ENCODE measurements at regions not wholly inside any gene's neighbourhood (a gene's known extent, or its start where the extent isn't known, plus 50 kb on each side); places are given as distances from the start of the nearest gene placed in this dataset.

DNA sequence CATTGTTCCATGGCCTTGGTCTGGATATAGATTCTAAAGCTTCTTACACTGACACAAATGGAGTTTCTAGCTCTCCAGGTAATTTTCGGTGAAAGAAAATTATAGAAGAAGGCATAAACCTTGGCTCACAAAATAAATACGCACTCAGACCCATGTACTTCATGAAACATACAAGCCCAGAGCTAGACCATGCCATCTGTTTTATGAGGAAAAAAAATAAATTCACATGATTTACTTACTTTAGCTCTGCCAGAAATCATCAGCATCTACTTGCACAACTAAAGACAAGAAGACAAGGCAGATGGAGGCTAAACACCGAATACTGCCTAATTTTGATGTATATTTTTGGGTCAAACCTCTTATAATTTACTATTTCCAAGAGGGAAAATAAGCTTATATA lies 197.4 kb upstream of the KLF14 start:
- no peak for DNase-seq

DNA sequence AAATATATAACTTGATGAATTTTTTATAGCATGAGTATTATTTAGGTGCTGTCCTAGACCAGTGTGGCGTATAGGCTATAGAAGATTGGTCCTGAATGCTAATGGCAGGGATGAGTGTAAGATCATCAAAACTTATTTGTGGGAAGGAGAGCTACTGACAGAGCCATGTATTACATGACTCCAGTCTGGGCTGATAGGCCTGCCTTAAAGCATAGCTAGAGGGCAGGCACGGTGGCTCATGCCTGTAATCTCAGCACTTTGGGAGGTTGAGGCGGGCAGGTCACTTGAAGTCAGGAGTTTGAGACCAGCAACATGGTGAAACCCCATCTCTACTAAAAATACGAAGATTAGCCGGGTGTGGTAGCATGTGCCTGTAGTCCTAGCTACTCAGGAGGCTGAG lies 198.1 kb upstream of the KLF14 start:
- DNase-seq: no peak

DNA sequence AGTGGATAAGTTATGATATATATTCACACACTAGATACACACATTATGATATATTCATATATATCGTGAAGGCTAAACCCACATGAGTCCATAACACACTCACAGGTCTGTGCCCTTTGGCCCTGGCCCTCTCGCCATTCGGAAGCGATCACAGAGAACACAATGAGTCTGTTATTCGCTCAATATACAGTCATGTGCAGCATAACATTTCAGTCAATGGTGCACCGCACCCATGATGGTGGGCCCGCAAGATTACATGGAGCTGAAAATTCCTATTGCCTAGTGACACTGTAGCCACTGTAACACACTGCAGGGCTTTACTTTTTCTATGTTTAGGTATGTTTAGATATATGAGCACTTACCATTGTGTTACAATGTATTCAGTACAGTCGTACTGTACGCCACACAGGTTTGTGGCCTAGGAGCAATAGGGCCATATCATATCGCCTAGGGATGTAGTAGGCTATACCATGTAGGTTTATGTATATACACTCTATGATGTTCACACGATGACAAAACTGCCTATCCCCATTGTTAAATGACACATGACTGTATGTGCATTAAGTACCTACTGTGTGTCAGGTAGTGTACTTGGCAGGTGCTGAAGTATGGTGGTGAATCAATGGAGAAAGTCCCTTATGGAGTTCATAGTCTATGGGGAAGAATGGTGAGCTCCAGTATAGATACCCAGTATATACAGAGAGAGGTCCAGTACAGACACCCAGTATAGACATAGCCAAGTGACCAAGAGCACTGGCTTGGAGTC lies 198.8 kb upstream of the KLF14 start:
- DNase-seq: no peak

DNA sequence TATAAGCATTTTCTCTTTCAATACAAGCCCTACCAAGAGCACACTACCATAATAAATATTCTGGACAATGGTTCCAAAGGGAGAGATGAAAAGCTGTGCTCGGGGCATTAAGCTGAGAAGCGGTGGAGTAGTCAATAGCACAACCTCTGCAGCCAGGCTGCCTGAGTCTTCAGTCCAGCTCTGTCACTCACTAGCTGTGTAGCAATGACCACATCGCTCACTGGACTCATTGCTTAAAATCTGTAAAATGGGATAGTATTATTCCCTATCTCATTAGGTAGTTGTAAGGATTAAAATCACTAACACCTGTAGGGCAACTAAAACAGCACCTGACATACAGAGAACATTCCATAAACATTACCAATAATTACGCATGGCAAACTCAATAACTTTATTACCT lies 199.9 kb upstream of the KLF14 start:
- no peak for DNase-seq

DNA sequence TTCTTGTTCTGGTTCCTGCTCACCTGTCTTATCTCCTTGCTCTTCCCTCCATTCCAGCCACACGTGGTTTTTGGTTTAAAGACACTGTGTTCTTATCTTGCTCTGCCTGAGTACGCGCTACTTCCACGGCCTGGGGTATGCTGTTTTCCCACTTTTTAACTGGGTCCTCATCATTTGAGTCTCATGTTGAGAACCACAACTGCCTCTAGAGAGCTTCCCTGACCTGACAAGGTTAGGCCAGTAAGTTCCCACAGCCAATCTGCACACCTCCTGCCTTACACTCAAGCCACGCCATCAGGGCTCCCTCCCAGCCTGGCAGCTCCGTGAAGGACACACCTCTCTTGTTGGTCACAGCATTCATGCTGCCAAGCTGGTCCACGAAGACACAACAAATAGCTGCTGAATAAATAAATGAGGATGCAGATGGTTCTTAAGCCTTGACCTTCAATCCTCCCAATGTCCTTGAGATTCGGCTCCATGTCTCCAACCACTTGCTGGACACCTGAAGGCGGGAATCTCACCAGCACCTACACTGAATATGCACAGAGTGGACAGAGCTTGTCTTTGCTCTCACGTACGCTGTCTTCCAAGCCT lies 201.7 kb upstream of the KLF14 start:
- DNase-seq: no peak

DNA sequence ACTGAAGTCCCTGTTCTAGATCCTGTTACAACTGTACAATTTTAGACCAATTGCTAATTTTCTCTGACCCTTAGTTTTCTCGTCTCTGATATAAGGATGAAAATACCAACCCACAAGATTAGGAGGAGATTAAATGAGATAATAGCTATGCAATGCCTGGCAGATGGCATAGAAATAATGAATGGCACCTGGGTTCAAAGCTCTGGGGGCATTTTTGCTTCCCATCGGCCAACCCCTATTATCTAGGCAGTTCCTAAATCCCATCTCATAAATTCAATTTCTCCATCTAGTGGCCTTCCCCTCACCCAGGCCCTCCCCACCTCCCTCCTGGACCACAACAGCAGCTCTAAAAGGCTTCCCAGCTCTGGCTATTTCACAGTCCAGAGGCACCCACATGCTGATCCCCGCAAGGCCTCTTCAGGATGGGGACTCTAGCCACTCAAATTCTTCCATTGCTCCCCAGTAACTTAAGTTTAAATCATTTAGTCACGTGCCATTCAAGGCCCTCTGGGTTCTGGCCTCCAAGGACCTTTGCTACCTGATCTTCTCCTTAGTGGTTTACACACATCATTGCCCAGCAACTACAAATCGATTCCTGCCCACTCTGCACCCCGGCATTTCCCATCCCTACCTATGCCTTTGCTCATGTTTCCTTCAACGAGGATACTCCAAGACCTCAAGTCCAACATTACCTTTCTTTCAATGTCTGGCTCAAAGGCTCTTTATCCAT lies 202.4 kb upstream of the KLF14 start:
- DNase-seq: no peak

DNA sequence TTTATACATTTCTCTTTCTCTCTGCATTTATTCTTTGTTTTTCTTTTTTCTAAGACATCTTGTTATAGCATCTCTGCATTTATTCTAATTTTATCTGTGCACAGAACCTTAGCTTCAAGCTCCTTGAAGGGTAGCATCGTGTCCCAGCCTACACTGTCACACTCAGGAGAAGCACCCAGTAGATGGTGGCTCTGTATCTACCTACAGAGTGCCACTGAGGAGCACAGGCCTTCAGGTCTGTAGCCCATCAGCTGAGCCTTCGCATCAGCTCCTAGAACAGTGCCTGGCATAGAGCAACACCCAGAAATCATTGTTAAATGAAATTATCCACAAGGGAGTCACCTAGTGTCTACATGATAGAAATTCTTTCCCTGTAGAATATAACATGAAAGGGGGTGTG lies 203.0 kb upstream of the KLF14 start:
- DNase-seq: no peak

DNA sequence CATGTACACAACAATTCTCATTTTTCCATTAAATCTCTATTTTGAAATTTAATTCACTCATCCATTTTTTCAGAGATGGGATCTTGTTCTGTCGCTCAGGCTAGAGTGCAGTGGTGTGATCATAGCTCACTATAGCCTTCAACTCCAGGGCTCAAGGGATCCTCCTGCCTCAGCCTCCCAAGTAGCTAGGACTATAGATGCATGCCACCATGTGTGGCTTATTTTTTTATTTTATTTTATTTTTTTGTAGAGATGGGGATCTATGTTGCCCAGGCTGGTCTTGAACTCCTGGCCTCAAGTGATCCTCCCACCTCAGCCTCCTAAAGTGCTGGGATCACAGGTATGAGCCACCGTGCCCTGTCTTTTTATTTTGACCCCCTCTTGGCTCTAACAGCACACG lies 203.8 kb upstream of the KLF14 start:
- DNase-seq: no peak

DNA sequence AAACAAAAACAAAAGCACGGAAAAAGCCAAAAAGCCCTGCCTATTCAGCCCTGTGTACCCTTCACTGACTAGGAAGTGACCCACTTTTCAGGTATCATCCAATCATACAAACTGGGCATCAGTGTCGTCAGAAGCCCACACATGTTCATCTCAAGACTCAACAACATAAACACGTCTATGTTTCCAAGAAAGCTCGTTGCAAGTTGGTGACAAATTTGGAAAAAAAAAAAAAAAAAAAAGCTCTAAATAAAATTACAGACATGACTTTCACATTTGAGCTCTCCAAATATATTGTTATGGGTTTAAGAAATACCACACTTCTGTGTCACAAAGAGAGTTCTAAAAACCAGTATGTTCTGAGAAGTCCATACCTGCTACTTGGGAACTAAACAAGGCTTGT lies 204.7 kb upstream of the KLF14 start:
- DNase-seq: no peak

DNA sequence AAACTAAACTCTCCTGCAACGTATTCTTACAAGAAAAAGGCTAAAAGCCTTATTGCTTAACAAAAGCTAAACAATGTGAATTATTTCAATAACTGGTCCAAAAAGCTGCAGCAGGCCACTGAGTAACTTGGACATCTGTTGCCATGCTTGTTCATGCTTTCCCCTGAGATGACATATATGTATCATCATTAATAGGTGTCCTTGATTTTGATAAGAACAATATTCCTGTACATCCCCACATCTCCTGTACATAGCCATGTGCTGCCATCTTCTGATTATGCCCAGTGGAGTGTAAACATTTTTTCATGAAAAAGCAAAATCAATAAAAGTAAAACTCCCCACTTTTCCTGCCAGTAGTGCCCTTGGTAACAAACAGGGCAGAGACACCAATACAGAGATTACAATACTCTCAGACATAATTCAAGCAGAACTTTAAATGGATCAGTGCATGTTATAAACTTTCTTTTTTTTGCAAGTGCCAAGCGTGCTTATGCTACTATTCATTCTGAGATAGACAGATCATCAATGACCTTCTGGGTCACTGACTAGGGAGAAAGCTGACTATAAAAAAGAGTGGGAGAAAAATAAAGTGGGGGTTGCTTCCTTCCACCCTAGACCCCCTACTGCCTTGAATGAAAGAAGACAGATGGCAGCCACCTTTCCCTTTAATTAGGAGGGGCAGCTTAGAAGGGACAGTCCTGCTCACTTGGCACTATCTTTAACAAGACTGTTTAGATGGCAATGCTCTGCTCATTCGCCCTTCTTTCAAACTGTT lies 205.5 kb upstream of the KLF14 start:
- no peak for DNase-seq

DNA sequence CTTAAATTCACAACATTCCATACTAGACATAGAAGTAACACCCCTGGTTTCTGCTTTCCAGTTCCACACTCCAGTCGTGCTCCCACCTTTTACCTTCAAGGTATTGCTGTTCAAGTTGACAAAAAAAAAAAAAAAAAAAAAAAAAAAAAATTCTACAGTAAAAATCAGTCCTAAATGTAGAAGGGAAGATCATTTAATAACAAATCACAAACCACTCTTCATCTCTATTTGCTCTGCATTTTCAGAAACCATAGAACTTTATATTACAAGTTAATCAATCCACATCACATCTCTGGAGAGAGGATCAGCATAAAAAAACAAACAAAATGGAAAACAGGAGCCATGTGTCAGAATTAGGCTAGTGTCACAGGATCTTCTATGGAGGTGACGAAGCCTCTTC lies 206.3 kb upstream of the KLF14 start:
- DNase-seq: no peak

DNA sequence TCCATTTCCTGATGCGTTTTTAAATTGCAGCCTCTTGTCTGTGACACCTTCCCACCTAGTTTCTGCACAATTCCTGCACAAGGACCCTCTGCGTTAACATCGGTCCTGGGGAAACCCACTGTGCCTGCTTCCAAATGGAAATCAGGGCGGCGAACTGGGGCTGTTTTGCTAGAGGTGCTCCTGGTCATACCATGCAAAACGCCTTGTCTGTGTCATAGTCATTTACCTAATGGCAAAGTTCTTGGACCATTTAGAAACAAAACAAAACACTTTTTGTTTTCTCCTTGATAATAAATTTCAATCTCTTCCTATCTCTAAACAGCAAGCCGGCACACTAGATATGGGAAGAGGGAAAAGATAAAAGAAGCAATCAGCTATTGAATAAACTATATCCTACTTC lies 206.9 kb upstream of the KLF14 start:
- DNase-seq: no peak

DNA sequence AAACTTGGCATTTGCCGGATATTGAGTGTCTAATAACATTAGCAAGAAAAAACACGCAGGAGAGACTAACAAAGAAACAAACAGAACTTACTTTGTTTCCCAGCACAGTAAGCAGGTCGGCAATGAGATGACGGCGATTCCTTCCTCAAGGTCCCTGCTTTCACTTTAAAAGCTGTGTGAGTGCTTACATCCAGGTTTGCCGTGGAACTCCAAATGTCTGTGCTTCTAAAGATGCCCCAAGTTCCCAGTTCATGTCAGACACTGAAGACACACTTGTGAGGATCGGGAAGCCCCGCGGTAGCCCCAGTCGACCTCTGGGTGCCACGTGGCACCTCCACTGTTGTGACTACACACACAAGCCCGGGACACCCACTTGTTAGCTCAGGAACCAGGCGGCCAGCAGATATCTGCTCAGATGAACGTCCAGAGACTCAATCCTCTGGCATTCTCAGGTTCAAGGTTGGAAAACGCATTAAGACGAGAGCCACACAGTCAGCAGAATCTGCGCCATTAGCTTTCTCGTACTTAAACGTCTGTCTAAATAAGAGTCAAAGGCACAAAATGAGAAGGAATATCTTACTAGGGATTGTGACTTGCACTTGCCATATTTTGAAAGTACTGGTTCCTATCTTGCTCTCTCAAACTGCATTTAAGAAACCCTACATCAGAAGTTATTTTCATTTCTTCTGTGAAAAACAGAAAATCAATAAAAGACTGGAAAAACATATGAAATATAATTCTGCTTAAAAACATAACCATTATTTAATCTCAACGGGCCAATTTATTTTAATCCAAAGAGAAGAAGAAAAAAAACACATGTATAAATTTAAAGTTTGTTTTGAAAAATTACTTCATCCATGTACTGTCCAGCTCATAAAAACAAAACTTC lies 207.6 kb upstream of the KLF14 start:
- DNase-seq: no peak

DNA sequence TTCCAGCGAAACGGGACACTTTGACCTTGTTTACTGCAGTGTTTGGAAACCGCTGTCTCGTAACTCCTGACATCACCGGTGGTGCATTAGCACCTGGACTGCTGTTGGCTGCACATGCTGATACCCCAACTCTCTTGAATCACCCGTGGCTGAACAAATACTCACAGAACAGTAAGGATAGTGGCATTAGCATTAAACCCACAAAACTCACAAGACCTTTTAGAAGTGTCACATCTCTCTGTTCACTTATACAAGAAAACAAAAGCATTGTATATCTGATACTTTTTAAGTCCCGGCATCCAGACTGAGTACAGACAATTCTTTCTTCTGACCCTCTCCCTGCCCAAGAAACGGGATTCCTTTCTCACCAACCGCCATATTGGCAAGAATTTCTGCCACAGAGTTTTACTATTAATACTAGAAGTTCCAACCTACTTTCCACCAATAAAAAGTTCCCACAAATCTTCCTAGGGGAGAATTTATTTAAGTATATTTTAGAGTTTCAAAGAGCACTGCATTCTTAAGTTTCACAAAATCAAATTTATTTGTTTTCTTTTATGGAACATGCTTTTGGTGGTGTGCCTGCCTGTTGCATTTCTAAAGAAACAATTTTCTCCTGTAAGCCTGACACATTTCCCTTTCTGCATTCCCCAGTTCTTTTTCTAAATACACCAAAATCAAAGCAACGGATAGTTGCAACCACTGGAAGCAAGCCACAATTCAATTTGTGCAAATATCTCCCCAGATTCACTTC lies 208.4 kb upstream of the KLF14 start:
- no peak for DNase-seq

DNA sequence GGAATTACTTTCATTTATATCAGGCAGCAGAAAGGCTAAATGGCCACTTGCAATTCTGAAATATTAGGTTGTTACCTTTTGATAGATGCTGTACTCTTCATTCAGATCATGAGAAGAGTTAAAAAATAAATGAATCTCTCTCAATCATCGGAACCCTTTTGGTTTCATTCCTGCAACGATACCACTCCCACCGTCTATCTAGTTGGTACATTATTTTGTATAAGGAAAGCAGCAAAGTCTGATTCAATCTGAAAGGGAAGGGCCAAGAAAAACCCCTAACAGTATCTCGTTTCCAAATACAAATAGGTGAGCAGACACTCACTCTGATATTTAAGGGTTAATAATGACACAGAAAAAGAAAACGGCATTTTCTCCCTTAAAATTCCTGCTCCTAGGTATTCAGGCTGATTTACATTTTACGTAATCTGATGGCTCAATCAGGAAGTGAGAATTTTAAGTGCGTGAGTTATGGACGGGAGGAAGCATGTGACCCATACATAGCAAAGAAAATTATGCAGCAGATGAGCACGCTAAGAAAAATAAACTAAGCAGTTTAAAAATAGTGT lies 209.4 kb upstream of the KLF14 start:
- DNase-seq: no peak

DNA sequence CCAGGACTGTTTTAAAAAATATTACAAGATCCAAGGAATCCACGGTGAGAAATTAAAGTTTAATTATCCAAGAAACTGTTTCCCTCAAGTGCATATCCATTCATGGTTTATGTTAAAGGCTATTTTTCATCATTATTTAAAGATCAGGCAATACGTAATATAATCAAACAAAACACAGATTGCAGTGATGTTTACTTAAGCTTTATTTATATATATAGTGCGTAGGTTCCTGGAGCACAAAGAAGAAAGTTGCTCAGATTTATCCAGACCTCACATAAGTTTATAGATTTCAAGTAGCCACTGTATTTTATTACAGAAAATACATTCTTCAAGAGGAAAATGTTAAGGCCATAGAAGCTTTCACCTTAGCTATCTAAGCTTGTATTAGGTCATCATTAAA lies 210.0 kb upstream of the KLF14 start:
- no peak for DNase-seq

DNA sequence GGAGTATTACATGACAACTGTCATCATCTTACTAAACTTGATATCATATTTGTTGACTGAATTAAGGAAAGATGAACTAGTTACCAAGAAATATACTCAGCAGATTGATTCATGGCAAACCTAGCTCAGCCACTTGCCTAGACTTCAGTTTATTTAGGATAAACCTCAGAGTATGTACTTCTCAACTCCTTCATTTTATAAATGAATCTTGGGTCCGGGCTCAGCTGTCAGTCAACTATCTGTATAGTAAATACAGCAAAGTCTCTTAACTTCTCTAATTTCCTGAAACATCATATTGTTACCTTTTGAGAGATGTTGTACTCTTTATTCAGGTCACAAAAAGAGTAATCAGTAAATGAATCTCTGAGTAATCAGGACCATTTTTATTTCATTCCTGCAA lies 211.0 kb upstream of the KLF14 start:
- DNase-seq: no peak

DNA sequence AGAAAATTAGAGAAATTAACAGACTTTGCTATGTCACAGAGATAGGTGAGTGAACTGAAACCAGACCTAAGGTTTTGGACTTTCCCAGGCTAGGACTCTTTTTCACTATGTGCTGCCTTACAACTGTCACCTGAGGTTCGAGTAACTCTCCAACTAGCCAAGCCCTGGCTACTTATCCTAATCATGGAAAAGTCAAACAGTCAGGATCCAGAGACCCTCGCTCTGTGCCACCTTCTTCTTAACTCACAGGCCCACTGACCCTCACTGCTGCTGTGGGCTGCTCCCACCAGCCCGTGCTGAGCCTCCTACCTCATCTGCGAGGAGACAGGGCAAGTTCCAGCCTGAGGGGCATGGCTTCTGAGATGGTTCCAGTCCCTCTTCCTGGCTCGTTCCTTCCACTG lies 211.4 kb upstream of the KLF14 start:
- no peak for DNase-seq

DNA sequence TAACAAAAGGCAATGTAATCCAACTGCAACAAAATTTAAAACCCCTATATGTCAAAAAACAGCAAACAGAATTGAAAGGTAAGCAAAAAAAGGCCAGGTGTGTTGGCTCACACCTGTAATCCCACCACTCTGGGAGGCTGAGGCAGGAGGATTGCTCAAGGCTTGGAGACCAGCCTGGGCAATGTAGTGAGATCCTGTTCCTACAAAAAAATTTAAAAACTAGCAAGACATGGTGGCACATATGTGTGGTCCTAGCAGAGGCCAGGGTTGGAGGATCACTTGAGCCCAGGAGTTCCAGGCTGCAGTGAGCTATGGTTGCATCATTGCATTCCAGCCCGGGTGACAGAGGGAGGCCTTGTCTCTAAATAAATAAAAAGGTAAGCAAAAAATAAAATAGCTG lies 212.1 kb upstream of the KLF14 start:
- no peak for DNase-seq

DNA sequence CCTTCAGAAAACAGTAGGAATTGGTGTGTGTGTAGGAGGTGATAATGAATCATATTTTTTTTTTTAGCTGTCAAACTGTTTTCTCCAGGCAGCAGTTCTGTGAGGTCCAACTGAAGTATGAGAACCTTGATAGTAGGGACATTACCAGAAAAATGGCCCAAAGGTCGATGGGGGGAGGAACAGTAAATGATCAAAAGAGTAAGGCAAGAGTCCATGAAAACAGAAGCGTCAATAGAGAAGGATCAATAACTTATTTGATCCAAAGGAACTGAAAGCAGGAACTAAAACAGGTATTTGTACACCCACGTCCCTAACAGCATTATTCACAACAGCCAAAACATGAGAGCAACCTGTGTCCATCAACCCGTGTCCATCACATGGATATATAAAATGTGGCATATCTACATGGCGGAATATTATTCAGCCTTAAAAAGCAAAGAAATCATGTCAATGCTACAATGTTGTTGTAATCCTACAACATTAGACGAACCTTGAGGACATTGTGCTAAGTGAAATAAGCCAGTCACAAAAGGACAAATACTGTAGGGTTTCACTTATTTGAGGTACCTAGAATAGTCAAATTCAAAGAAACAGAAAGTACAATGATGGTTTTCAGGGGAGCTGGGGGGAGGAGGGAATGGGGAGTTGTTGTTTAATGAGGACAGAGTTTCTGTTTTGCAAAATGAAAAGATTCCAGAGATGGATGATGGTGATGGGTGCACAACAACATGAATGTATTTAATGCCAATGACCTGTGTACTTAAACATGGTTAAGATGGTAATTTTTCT lies 214.0 kb upstream of the KLF14 start:
- no peak for DNase-seq

DNA sequence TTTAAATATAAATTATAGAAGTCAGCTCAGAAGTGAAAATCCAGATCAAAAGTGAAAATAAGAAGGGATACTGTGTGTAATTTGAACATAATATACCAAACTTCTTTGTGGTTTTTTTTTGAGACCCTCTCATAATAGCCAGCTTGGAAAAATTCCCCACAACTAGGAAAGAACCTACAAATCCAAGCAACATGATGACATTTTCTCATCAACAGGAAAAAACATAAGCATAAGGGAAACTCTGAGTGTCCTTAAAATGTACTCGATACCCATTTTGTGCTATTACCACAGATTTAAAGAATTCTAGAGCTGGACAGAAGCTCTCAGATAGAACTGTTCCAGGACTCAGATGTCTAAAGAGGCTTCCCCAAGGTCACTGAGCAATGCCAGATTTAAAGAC lies 214.8 kb upstream of the KLF14 start:
- DNase-seq: no peak
